ENCODE measurements at regions not wholly inside any gene's neighbourhood (a gene's known extent, or its start where the extent isn't known, plus 50 kb on each side); places are given as distances from the start of the nearest gene placed in this dataset.
"Not testable (repeated sequence)": the region's sequence is repeated elsewhere in the genome, so short reads cannot be mapped to it uniquely, and the experiment has no call there.

DNA sequence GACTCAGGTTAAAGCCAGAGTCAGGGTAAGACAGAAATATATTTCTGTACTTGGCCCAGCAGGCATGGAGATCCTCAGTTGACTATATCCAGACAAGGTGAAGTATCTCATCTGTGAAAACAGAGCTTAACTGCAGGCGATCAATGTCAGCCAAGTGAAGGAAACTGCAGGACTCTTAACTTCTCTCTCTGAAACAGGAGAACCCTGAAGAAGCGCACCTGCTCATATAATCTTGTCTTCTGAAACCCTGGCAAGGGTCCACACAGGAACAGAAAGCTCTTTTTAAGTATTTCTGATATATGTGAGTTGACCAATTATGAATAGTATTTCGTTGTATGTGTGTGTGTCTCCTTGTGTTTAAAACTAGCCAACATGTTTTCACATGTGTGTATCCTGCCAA, 504.8 kb upstream of the SLITRK5 start:
- no peaks in the 10 kb centered on the region for H3K9me3 ChIP-seq

GRCh38 chr13:87168390-87168789, 502.8 kb upstream of the SLITRK5 start:
- Histone ChIP-seq H3K36me3 (no peaks in the 10 kb centered on the region), H3K4me3 (no peak overlapping the region), H3K4me1 (no peaks in the 10 kb centered on the region), H3K9me3 (no peaks in the 10 kb centered on the region), H3K27me3 (no peaks in the 10 kb centered on the region), H3K27ac (no peak overlapping the region)
- TF ChIP-seq POLR2A (IDR thresholded peaks at IDR 0.05), result no peak
- TF ChIP-seq, protein P1, sequence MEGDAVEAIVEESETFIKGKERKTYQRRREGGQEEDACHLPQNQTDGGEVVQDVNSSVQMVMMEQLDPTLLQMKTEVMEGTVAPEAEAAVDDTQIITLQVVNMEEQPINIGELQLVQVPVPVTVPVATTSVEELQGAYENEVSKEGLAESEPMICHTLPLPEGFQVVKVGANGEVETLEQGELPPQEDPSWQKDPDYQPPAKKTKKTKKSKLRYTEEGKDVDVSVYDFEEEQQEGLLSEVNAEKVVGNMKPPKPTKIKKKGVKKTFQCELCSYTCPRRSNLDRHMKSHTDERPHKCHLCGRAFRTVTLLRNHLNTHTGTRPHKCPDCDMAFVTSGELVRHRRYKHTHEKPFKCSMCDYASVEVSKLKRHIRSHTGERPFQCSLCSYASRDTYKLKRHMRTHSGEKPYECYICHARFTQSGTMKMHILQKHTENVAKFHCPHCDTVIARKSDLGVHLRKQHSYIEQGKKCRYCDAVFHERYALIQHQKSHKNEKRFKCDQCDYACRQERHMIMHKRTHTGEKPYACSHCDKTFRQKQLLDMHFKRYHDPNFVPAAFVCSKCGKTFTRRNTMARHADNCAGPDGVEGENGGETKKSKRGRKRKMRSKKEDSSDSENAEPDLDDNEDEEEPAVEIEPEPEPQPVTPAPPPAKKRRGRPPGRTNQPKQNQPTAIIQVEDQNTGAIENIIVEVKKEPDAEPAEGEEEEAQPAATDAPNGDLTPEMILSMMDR (IDR thresholded peaks at IDR 0.05), result no peak
- DNase-seq, result no peak

More for the DNA sequence above, 504.8 kb upstream of the SLITRK5 start:
- DNase-seq, result no peak
- Histone ChIP-seq H3K27ac (no peak overlapping the region), H3K27me3 (no peaks in the 10 kb centered on the region), H3K4me3 (no peak overlapping the region), H3K36me3 (no peaks in the 10 kb centered on the region), H3K4me1 (no peaks in the 10 kb centered on the region)
- TF ChIP-seq POLR2A (IDR thresholded peaks at IDR 0.05), result no peak
- TF ChIP-seq, protein P1 (IDR thresholded peaks at IDR 0.05), result no peak

GRCh38 chr13:87169337-87169736, 501.8 kb upstream of the SLITRK5 start:
- Histone ChIP-seq H3K4me1 (no peaks in the 10 kb centered on the region), H3K27ac (no peak overlapping the region), H3K9me3 (no peaks in the 10 kb centered on the region), H3K4me3 (no peak overlapping the region), H3K27me3 (no peaks in the 10 kb centered on the region), H3K36me3 (no peaks in the 10 kb centered on the region)
- TF ChIP-seq POLR2A (IDR thresholded peaks at IDR 0.05), result no peak
- TF ChIP-seq, protein P1 (IDR thresholded peaks at IDR 0.05), result no peak
- no peak for DNase-seq

DNA sequence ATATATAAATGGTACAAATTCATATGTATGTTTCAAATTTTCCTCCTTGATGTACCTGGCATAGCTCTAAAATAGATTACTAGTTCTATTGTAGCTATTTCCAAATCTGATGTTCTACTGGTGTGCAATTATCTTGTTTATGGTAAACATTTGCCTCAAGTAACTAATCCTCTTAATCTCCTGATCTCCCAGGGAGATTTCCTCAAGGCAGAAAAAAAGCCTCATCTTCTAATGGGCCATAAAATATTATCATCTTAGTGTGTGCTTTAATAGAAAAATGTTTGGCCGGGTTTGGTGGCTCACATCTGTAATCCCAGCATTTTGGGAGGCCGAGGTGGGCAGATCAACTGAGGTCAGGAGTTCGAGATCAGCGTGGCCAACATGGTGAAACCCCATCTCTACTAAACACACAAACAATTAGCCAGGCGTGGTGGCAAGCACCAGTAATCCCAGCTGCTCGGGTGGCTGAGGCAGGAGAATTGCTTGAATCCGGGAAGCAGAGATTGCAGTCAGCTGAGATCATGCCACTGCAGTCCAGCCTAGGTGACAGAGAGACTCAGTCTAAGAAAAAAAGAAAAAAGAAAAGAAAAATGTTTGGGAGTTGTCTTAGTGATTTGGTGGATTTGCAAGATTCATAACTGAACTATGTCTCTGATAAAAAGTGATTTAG, 498.9 kb upstream of the SLITRK5 start:
- no peak overlapping the region for H3K27ac ChIP-seq
- TF ChIP-seq POLR2A (IDR thresholded peaks at IDR 0.05), result no peak
- TF ChIP-seq, protein P1 (IDR thresholded peaks at IDR 0.05), result no peak
- H3K4me1 ChIP-seq, result no peaks in the 10 kb centered on the region
- no peaks in the 10 kb centered on the region for H3K9me3 ChIP-seq
- H3K4me3 ChIP-seq, result no peak overlapping the region
- no peaks in the 10 kb centered on the region for H3K36me3 ChIP-seq
- H3K27me3 ChIP-seq, result no peaks in the 10 kb centered on the region
- no peak for DNase-seq

DNA sequence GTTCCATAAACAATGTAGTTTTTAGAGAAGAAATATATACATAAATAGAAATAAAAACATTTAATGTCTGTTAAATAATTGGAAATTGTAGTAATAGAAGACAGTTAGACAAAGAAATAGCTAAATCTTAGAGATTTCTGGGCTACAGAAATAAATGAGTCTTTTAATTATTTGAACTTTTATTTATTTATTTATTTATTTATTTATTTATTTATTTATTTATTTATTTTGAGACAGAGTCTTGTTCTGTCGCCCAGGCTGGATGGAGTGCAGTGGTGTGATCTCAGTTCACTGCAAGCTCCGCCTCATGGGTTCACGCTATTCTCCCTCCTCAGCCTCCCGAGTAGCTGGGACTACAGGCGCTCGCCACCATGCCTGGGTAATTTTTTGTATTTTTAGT, 486.0 kb upstream of the SLITRK5 start:
- not testable (repeated sequence) for H3K27me3 ChIP-seq, H3K27ac ChIP-seq, H3K9me3 ChIP-seq, H3K36me3 ChIP-seq, DNase-seq, H3K4me3 ChIP-seq, H3K4me1 ChIP-seq

DNA sequence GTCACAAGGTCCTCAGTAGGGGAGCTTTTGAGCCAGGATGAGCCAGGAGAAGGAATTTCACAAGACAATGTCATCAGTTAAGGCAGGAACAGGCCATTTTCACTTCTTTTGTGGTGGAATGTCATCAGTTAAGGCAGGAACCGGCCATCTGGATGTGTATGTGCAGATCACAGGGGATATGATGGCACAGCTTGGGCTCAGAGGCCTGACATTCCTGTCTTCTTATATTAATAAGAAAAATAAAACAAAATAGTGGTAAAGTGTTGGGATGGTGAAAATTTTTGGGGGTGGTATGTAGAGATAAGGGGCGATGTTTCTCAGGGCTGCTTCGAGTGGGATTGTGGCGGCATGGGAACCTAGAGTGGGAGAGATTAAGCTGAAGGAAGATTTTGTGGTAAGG, 484.5 kb upstream of the SLITRK5 start:
- not testable (repeated sequence) for DNase-seq, H3K27ac ChIP-seq, H3K36me3 ChIP-seq, H3K9me3 ChIP-seq, H3K4me3 ChIP-seq, H3K27me3 ChIP-seq, H3K4me1 ChIP-seq

GRCh38 chr13:87191485-87191884, 479.7 kb upstream of the SLITRK5 start:
- not testable (repeated sequence) for H3K27me3 ChIP-seq, H3K36me3 ChIP-seq, H3K4me1 ChIP-seq, H3K27ac ChIP-seq, H3K4me3 ChIP-seq, DNase-seq, H3K9me3 ChIP-seq
